ENCODE measurements at regions not wholly inside any gene's neighbourhood (a gene's known extent, or its start where the extent isn't known, plus 50 kb on each side); places are given as distances from the start of the nearest gene placed in this dataset.

GRCh38 chr20:52434453-52434852 lies 242.9 kb upstream of the ZFP64 start:
- peaks cover 2% of the 10 kb centered on the region for H3K27me3 Mint-ChIP-seq (ENCODE audit: low read depth)

GRCh38 chr20:52434041-52434425 lies 242.5 kb upstream of the ZFP64 start:
- H3K27me3 Mint-ChIP-seq (ENCODE audit: low read depth), result peaks cover 2% of the 10 kb centered on the region
- H3K27ac Mint-ChIP-seq (ENCODE audit: unreplicated experiment), result no peak overlapping the region
- H3K9me3 Mint-ChIP-seq (ENCODE audit: low read depth), result peaks cover 4% of the 10 kb centered on the region
- no peaks in the 10 kb centered on the region for H3K36me3 Mint-ChIP-seq (ENCODE audit: low read depth)
- TF ChIP-seq CTCF (IDR thresholded peaks at IDR 0.05), result no peak
- no peaks in the 10 kb centered on the region for H3K4me1 Mint-ChIP-seq (ENCODE audit: low read depth)
- H3K4me3 Mint-ChIP-seq (ENCODE audit: unreplicated experiment), result no peak overlapping the region
- DNase-seq (ENCODE audit: low spot score), result no peak

More at GRCh38 chr20:52434453-52434852, 242.9 kb upstream of the ZFP64 start:
- H3K9me3 Mint-ChIP-seq (ENCODE audit: low read depth), result no peaks in the 10 kb centered on the region
- no peak for TF ChIP-seq CTCF (IDR thresholded peaks at IDR 0.05)
- no peak for DNase-seq (ENCODE audit: low spot score)
- H3K4me3 Mint-ChIP-seq (ENCODE audit: unreplicated experiment), result no peak overlapping the region
- H3K4me1 Mint-ChIP-seq (ENCODE audit: low read depth), result no peaks in the 10 kb centered on the region
- no peaks in the 10 kb centered on the region for H3K36me3 Mint-ChIP-seq (ENCODE audit: low read depth)
- H3K27ac Mint-ChIP-seq (ENCODE audit: unreplicated experiment), result no peak overlapping the region

GRCh38 chr20:52433326-52434040 lies 241.9 kb upstream of the ZFP64 start:
- Mint-ChIP-seq H3K36me3 (ENCODE audit: low read depth) (no peaks in the 10 kb centered on the region), H3K4me3 (ENCODE audit: unreplicated experiment) (no peak overlapping the region), H3K27me3 (ENCODE audit: low read depth) (peaks cover 2% of the 10 kb centered on the region), H3K4me1 (ENCODE audit: low read depth) (no peaks in the 10 kb centered on the region), H3K27ac (ENCODE audit: unreplicated experiment) (no peak overlapping the region), H3K9me3 (ENCODE audit: low read depth) (peaks cover 4% of the 10 kb centered on the region)
- no peak for TF ChIP-seq CTCF (IDR thresholded peaks at IDR 0.05)
- DNase-seq (ENCODE audit: low spot score), result no peak

- TF ChIP-seq CTCF (IDR thresholded peaks at IDR 0.05), result no peak
- H3K4me1 Mint-ChIP-seq (ENCODE audit: low read depth), result no peaks in the 10 kb centered on the region
- no peak for DNase-seq (ENCODE audit: low spot score)
- H3K27me3 Mint-ChIP-seq (ENCODE audit: low read depth), result no peaks in the 10 kb centered on the region
- H3K27ac Mint-ChIP-seq (ENCODE audit: unreplicated experiment), result no peak overlapping the region
- H3K36me3 Mint-ChIP-seq (ENCODE audit: low read depth), result no peaks in the 10 kb centered on the region
- peaks cover 4% of the 10 kb centered on the region for H3K9me3 Mint-ChIP-seq (ENCODE audit: low read depth)
- no peak overlapping the region for H3K4me3 Mint-ChIP-seq (ENCODE audit: unreplicated experiment)
Measured at GRCh38 chr20:52432740-52433139, 241.2 kb upstream of the ZFP64 start.

GRCh38 chr20:52429029-52429428 lies 237.4 kb upstream of the ZFP64 start:
- TF ChIP-seq CTCF (IDR thresholded peaks at IDR 0.05), result no peak
- Mint-ChIP-seq H3K36me3 (ENCODE audit: low read depth) (no peaks in the 10 kb centered on the region), H3K27me3 (ENCODE audit: low read depth) (no peaks in the 10 kb centered on the region), H3K27ac (ENCODE audit: unreplicated experiment) (no peak overlapping the region), H3K9me3 (ENCODE audit: low read depth) (peaks cover 4% of the 10 kb centered on the region), H3K4me1 (ENCODE audit: low read depth) (no peaks in the 10 kb centered on the region), H3K4me3 (ENCODE audit: unreplicated experiment) (no peak overlapping the region)
- DNase-seq (ENCODE audit: low spot score), result no peak
